K562 (cell line): ENCODE measurements at regions not wholly inside any gene's neighbourhood (a gene's known extent, or its start where the extent isn't known, plus 50 kb on each side); places are given as distances from the start of the nearest gene placed in this dataset.

Experiments
- ATAC-seq: fragments of 200-7000 bp; cut with Tn5 transposase; 3 replicates; pipeline ENCODE4 v1.9.1; 2020; ENCODE audit warnings: moderate library complexity
- BruUV-seq: library from RNA; stranded (reverse); fragments of 400-500 nt; replicated peaks from 2 replicates; lab custom pipeline; 2021; lab: Mats Ljungman, UMichigan
- CTCF ChIA-PET: fragments of 300-600 bp; formaldehyde crosslinking; extraction: SDS; loops from one replicate; lab custom pipeline; 2021; ENCODE audit warnings: low intra/inter-chr PET ratio; lab: Yijun Ruan, JAX
- POLR2A ChIA-PET: fragments of 300-600, 350-650 bp; sonication (Branson Sonifier 250); formaldehyde crosslinking; extraction: SDS; loops from one replicate; lab custom pipeline; 2021; ENCODE audit warnings: antibody characterized with exemption, inconsistent platforms; lab: Yijun Ruan, JAX
- DNase-seq, 4 experiments: peaks; one replicate each; pipeline versions ENCODE4 v3.0.0 to v3.0.0-alpha.2; 2011 to 2018; ENCODE audit warnings: low spot score in 3 of 4, mixed read lengths in 3 of 4; ENCODE audit errors: extremely low read depth in 1 of 4
- FAIRE-seq: peaks from 2 replicates; lab custom pipeline; 2011; peaks lifted over from hg19 to GRCh38; lab: Jason Lieb, UNC
- H2AFZ ChIP-seq: 2 replicates; pipeline ENCODE4 v1.6.0; 2011; ENCODE audit warnings: low read depth, low read length, control low read depth, inconsistent platforms
- H3K27ac ChIP-seq: fragments of 200-600 bp; 3 replicates; pipeline ENCODE4 v1.8.0; 2011; ENCODE audit warnings: low read depth, mild to moderate bottlenecking, control low read depth, inconsistent platforms, low read length, moderate library complexity, mixed read lengths; ENCODE audit errors: extremely low read depth
- H3K27me3 ChIP-seq, 2 experiments: fragments of 300-600 bp in 1 of 2; 2 replicates in 1 of 2; 3 replicates in 1 of 2; pipeline versions ENCODE4 v1.6.0 to v1.8.0; 2011; ENCODE audit warnings: inconsistent platforms in 2 of 2, low read length in 2 of 2, mild to moderate bottlenecking in 1 of 2, mixed read lengths in 1 of 2, moderate library complexity in 1 of 2; ENCODE audit not compliant: control insufficient read depth in 2 of 2, insufficient read depth in 2 of 2
- H3K36me3 ChIP-seq: fragments of 300-600 bp; 3 replicates; pipeline ENCODE4 v1.8.0; 2011; ENCODE audit warnings: mild to moderate bottlenecking, low read length, inconsistent platforms; ENCODE audit not compliant: control insufficient read depth, insufficient read depth
- H3K4me1 ChIP-seq, 2 experiments: fragments of 200-600 bp in 1 of 2; replicated peaks in 1 of 2; 2 replicates in 1 of 2; 3 replicates in 1 of 2; pipeline versions ENCODE4 v1.5.1 to v1.8.0; 2011; ENCODE audit warnings: inconsistent platforms in 2 of 2, low read length in 2 of 2, mild to moderate bottlenecking in 1 of 2, mixed read lengths in 1 of 2, moderate library complexity in 1 of 2; ENCODE audit not compliant: control insufficient read depth in 2 of 2, insufficient read depth in 2 of 2
- H3K4me2 ChIP-seq: 2 replicates; pipeline ENCODE4 v1.6.1; 2011; ENCODE audit warnings: low read length, control low read depth, inconsistent platforms, mixed read lengths; ENCODE audit not compliant: insufficient read depth
- H3K4me3 ChIP-seq: fragments of 200-600 bp; sonication (generic), shearing (Covaris generic); 2 replicates; pipeline ENCODE4 v1.5.1; 2016; ENCODE audit warnings: control low read depth, inconsistent platforms
- H3K79me2 ChIP-seq: fragments of 200-600 bp; 3 replicates; pipeline ENCODE4 v1.8.0; 2011; ENCODE audit warnings: low read length, inconsistent platforms; ENCODE audit not compliant: control insufficient read depth, insufficient read depth
- H3K9ac ChIP-seq, 2 experiments: 2 replicates each; pipeline versions ENCODE4 v1.6.0 to v1.6.1; 2011; ENCODE audit warnings: low read depth in 2 of 2, low read length in 2 of 2, control low read depth in 1 of 2, inconsistent platforms in 1 of 2, mild to moderate bottlenecking in 1 of 2, mixed read lengths in 1 of 2; ENCODE audit not compliant: insufficient read depth in 1 of 2
- H3K9me1 ChIP-seq: one replicate; pipeline ENCODE4 v1.6.0; 2011; ENCODE audit warnings: inconsistent platforms, mild to moderate bottlenecking, low read length, moderate library complexity; ENCODE audit not compliant: control insufficient read depth, insufficient read depth
- H3K9me3 ChIP-seq: replicated peaks from 2 replicates; pipeline ENCODE4 v1.5.1; 2011; ENCODE audit warnings: low read depth, low read length, inconsistent platforms; ENCODE audit not compliant: control insufficient read depth, insufficient read depth
- H4K20me1 ChIP-seq: replicated peaks from 2 replicates; pipeline ENCODE4 v1.6.1; 2011; ENCODE audit warnings: low read length, inconsistent platforms, mixed read lengths; ENCODE audit not compliant: control insufficient read depth, insufficient read depth
- CBX5 ChIP-seq: IDR thresholded peaks from 2 replicates; pipeline ENCODE4 v1.6.1; 2014; ENCODE audit warnings: low read depth, borderline replicate concordance
- HMG20A ChIP-seq: fragments of 450-650 bp; formaldehyde crosslinking; conservative IDR thresholded peaks from 2 replicates; pipeline ENCODE4 v1.4.0; 2020; ENCODE audit warnings: mild to moderate bottlenecking, mixed read lengths
- JUND ChIP-seq, 2 experiments: IDR thresholded peaks; 2 replicates in 1 of 2; 3 replicates in 1 of 2; pipeline ENCODE4 v1.6.1; 2011; ENCODE audit warnings: borderline replicate concordance in 2 of 2, low read depth in 2 of 2, low read length in 2 of 2, improper control_type of control experiment in 1 of 2, missing biosample characterization in 1 of 2, missing genetic modification characterization in 1 of 2, missing genetic modification reagents in 1 of 2
- MCM3 ChIP-seq: fragments of 450-650 bp; IDR thresholded peaks from 2 replicates; pipeline ENCODE4 v1.6.1; 2016
- MEF2D ChIP-seq: conservative IDR thresholded peaks from 2 replicates; pipeline ENCODE4 v1.6.1; 2016; ENCODE audit warnings: low read depth, missing genetic modification characterization, missing compliant biosample characterization
- MIER1 ChIP-seq: fragments of 450-650 bp; IDR thresholded peaks from 2 replicates; pipeline ENCODE4 v1.6.1; 2016; ENCODE audit warnings: antibody characterized with exemption, mild to moderate bottlenecking, low read depth
- SUPT5H ChIP-seq: fragments of 450-650 bp; IDR thresholded peaks from 2 replicates; pipeline ENCODE4 v1.6.1; 2016
- ZNF253 ChIP-seq: fragments of 250-450 bp; sonication (Bioruptor Pico); conservative IDR thresholded peaks from 2 replicates; pipeline ENCODE4 v1.6.1; 2021; ENCODE audit warnings: mild to moderate bottlenecking
- ZNF408 ChIP-seq: fragments of 250-450 bp; sonication (Bioruptor Pico); IDR thresholded peaks from 2 replicates; pipeline ENCODE4 v1.4.0; 2020; ENCODE audit warnings: low read depth, mild to moderate bottlenecking, moderate library complexity
- ZNF445 ChIP-seq: fragments of 250-450 bp; sonication (Bioruptor Pico); IDR thresholded peaks from 2 replicates; pipeline ENCODE4 v1.4.0; 2020; ENCODE audit warnings: low read depth, mild to moderate bottlenecking, moderate library complexity
- ZNF589 ChIP-seq: fragments of 200-800 bp; sonication (Bioruptor generic); IDR thresholded peaks from 2 replicates; pipeline ENCODE4 v1.6.1; 2016; ENCODE audit warnings: low read depth, missing genetic modification characterization, missing compliant biosample characterization
- ZNF696 ChIP-seq: fragments of 250-450 bp; sonication (Bioruptor Pico); conservative IDR thresholded peaks from 2 replicates; pipeline ENCODE4 v1.4.0; 2020; ENCODE audit warnings: mild to moderate bottlenecking, moderate library complexity
- WGBS: fragments of 100-300 bp; shearing (Covaris generic); methylation state at CpG from one replicate; pipeline ENCODE4 v1.1.6; 2016; ENCODE audit warnings: low coverage, mixed read lengths; ENCODE audit not compliant: insufficient coverage; ENCODE audit errors: missing lambda C conversion rate; 5-methylcytosine and 5-hydroxymethylcytosine counted together
- in situ Hi-C: fragments of 300-500 bp; cut with MboI; formaldehyde crosslinking; loops from 4 replicates; pipeline ENCODE4 v1.15.0; 2018; ENCODE audit warnings: inconsistent platforms, mixed read lengths
- intact Hi-C: fragments of 100-400 bp; cut with micrococcal nuclease; formaldehyde crosslinking; loops from 2 replicates; pipeline ENCODE4 v1.14.2; 2022
- TF ChIP-seq, protein P1 (sequence below): fragments of 450-650 bp; IDR thresholded peaks from one replicate; pipeline ENCODE4 v1.6.1; 2018; ENCODE audit warnings: mild to moderate bottlenecking, moderate library complexity; ENCODE audit not compliant: partially characterized antibody
- TF ChIP-seq, protein P2 (sequence below): sonication (generic); formaldehyde crosslinking; IDR thresholded peaks from 2 replicates; pipeline ENCODE4 v1.8.0; 2022; ENCODE audit warnings: mild to moderate bottlenecking, missing genetic modification reagents
- TF ChIP-seq, protein P3 (sequence below): IDR thresholded peaks from 2 replicates; pipeline ENCODE4 v1.6.1; 2011; ENCODE audit warnings: borderline replicate concordance, low read depth, mild to moderate bottlenecking, moderate library complexity, low read length; ENCODE audit not compliant: insufficient read depth, poor library complexity, severe bottlenecking
- TF ChIP-seq, protein P4 (sequence below): fragments of 450-650 bp; IDR thresholded peaks from 2 replicates; pipeline ENCODE4 v1.7.0; 2016; ENCODE audit warnings: borderline replicate concordance
- TF ChIP-seq, protein P5 (sequence below): IDR thresholded peaks from 2 replicates; pipeline ENCODE4 v1.6.1; 2011; ENCODE audit not compliant: insufficient read length; ENCODE audit errors: extremely low read depth

DNA sequence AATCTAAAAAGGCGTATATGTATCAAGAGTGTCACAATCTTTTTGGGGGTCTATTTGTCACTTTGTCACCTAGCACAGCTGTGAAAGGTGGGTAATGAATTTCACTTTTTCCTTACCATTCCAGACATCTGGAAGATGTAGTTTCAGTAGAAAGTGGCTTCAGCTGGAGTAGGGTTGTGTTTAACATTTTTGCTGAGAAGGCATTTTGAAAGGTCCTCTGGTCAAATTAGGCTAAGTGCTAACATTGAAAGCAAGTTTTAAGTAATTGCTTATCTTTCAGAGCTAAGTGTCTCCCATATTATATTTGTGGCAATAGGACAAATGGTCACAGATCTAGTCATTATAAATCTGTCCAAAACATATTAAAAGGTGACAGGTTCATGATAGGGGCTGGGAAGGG lies 542.1 kb upstream of the SPHKAP start:
- in situ Hi-C loops: no loop called here
- Histone ChIP-seq H3K9me3 (no peaks in the 10 kb centered on the region), H3K9ac (no peak overlapping the region), H4K20me1 (no peaks in the 10 kb centered on the region), H3K79me2 (no peaks in the 10 kb centered on the region), H3K27ac (no peak overlapping the region), H3K4me1 (no peaks in the 10 kb centered on the region), H3K4me2 (no peak overlapping the region), H3K9me1 (no peaks in the 10 kb centered on the region), H3K36me3 (no peaks in the 10 kb centered on the region), H3K4me3 (no peak overlapping the region), H2AFZ (no peak overlapping the region), H3K27me3 (no peaks in the 10 kb centered on the region)
- WGBS: 0% methylated on average over 1 of the region's 1 CpG
- BruUV-seq: no TSS peak
- ChIA-PET CTCF (no interaction called here), POLR2A (no interaction called here)
- DNase-seq: no peak
- intact Hi-C loops: no loop called here
- ATAC-seq: no peak
- no peak for FAIRE-seq
- TF ChIP-seq ZNF253 (CRISPR knock-in tag) (no peak), MEF2D (no peak), MCM3 (no peak), SUPT5H (no peak), CBX5 (no peak), ZNF589 (CRISPR knock-in tag) (no peak), ZNF408 (CRISPR knock-in tag) (no peak), HMG20A (CRISPR knock-in tag) (no peak), JUND (IDR thresholded peaks at IDR 0.05; ENCODE audit: borderline replicate concordance, low read depth, low read length) (no peak), JUND (tag; IDR thresholded peaks at IDR 0.05; ENCODE audit: borderline replicate concordance, low read depth, low read length) (no peak), ZNF696 (no peak), ZNF445 (CRISPR knock-in tag) (no peak), MIER1 (no peak)
- TF ChIP-seq, protein P1, sequence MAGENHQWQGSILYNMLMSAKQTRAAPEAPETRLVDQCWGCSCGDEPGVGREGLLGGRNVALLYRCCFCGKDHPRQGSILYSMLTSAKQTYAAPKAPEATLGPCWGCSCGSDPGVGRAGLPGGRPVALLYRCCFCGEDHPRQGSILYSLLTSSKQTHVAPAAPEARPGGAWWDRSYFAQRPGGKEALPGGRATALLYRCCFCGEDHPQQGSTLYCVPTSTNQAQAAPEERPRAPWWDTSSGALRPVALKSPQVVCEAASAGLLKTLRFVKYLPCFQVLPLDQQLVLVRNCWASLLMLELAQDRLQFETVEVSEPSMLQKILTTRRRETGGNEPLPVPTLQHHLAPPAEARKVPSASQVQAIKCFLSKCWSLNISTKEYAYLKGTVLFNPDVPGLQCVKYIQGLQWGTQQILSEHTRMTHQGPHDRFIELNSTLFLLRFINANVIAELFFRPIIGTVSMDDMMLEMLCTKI: no peak
- TF ChIP-seq, protein P2, sequence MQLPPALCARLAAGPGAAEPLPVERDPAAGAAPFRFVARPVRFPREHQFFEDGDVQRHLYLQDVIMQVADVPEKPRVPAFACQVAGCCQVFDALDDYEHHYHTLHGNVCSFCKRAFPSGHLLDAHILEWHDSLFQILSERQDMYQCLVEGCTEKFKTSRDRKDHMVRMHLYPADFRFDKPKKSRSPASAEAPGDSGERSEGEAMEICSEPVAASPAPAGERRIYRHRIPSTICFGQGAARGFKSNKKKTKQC (CRISPR knock-in tag): no peak
- TF ChIP-seq, protein P3, sequence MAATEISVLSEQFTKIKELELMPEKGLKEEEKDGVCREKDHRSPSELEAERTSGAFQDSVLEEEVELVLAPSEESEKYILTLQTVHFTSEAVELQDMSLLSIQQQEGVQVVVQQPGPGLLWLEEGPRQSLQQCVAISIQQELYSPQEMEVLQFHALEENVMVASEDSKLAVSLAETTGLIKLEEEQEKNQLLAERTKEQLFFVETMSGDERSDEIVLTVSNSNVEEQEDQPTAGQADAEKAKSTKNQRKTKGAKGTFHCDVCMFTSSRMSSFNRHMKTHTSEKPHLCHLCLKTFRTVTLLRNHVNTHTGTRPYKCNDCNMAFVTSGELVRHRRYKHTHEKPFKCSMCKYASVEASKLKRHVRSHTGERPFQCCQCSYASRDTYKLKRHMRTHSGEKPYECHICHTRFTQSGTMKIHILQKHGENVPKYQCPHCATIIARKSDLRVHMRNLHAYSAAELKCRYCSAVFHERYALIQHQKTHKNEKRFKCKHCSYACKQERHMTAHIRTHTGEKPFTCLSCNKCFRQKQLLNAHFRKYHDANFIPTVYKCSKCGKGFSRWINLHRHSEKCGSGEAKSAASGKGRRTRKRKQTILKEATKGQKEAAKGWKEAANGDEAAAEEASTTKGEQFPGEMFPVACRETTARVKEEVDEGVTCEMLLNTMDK: no peak
- TF ChIP-seq, protein P4, sequence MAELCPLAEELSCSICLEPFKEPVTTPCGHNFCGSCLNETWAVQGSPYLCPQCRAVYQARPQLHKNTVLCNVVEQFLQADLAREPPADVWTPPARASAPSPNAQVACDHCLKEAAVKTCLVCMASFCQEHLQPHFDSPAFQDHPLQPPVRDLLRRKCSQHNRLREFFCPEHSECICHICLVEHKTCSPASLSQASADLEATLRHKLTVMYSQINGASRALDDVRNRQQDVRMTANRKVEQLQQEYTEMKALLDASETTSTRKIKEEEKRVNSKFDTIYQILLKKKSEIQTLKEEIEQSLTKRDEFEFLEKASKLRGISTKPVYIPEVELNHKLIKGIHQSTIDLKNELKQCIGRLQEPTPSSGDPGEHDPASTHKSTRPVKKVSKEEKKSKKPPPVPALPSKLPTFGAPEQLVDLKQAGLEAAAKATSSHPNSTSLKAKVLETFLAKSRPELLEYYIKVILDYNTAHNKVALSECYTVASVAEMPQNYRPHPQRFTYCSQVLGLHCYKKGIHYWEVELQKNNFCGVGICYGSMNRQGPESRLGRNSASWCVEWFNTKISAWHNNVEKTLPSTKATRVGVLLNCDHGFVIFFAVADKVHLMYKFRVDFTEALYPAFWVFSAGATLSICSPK: no peak
- TF ChIP-seq, protein P5, sequence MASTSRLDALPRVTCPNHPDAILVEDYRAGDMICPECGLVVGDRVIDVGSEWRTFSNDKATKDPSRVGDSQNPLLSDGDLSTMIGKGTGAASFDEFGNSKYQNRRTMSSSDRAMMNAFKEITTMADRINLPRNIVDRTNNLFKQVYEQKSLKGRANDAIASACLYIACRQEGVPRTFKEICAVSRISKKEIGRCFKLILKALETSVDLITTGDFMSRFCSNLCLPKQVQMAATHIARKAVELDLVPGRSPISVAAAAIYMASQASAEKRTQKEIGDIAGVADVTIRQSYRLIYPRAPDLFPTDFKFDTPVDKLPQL: no peak
